ENCODE measurements at regions not wholly inside any gene's neighbourhood (a gene's known extent, or its start where the extent isn't known, plus 50 kb on each side); places are given as distances from the start of the nearest gene placed in this dataset.

DNA sequence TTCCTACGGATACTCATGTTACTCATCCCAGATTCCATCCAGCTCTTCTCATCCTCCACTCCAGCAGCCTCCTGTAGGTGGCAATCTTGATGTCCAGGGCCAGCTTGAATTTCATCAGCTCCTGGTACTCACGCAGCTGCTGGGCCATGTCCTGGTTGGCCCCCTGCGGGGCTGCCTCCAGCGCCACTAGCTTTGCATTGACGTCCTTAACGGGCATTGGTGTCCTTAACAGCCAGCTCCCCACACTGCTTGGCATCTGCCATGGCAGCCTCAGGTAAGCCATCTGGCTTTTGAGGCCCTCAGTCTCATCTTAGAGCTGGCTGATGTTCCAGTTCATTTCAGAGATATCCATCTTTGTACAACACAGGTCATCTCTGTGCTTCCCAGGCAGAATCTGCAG lies 223.7 kb downstream of the FGF13 start:
- no peak overlapping the region for H2AFZ ChIP-seq (replicated peaks)
- Mint-ChIP-seq H3K36me3 (no peaks in the 10 kb centered on the region), H3K4me1 (no peaks in the 10 kb centered on the region), H3K27ac (no peak overlapping the region), H3K27me3 (ENCODE audit: insufficient read depth, low read depth) (no peaks in the 10 kb centered on the region), H3K4me3 (no peak overlapping the region), H3K9me3 (no peaks in the 10 kb centered on the region)
- H3K27ac ChIP-seq = no peak overlapping the region
- H3K4me1 ChIP-seq = no peaks in the 10 kb centered on the region
- no peaks in the 10 kb centered on the region for H3K79me2 ChIP-seq (ENCODE audit: low read depth)
- no peak overlapping the region for H3K4me3 ChIP-seq
- DNase-seq (ENCODE audit: low spot score) = no peak
- H3F3A ChIP-seq (ENCODE audit: low read depth) = no peaks in the 10 kb centered on the region
- no peak overlapping the region for H3K4me2 ChIP-seq
- no peaks in the 10 kb centered on the region for H4K20me1 ChIP-seq (ENCODE audit: low read depth)
- H3K27me3 ChIP-seq = no peaks in the 10 kb centered on the region
- H3K9ac ChIP-seq = no peak overlapping the region
- no peaks in the 10 kb centered on the region for H3K9me3 ChIP-seq (ENCODE audit: low read depth)
- TF ChIP-seq EZH2phosphoT487 (IDR thresholded peaks at IDR 0.05) (no peak), EZH2 (IDR thresholded peaks at IDR 0.05) (no peak)
- TF ChIP-seq, protein P1, sequence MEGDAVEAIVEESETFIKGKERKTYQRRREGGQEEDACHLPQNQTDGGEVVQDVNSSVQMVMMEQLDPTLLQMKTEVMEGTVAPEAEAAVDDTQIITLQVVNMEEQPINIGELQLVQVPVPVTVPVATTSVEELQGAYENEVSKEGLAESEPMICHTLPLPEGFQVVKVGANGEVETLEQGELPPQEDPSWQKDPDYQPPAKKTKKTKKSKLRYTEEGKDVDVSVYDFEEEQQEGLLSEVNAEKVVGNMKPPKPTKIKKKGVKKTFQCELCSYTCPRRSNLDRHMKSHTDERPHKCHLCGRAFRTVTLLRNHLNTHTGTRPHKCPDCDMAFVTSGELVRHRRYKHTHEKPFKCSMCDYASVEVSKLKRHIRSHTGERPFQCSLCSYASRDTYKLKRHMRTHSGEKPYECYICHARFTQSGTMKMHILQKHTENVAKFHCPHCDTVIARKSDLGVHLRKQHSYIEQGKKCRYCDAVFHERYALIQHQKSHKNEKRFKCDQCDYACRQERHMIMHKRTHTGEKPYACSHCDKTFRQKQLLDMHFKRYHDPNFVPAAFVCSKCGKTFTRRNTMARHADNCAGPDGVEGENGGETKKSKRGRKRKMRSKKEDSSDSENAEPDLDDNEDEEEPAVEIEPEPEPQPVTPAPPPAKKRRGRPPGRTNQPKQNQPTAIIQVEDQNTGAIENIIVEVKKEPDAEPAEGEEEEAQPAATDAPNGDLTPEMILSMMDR (IDR thresholded peaks at IDR 0.05) = no peak
- no peaks in the 10 kb centered on the region for H3K36me3 ChIP-seq

DNA sequence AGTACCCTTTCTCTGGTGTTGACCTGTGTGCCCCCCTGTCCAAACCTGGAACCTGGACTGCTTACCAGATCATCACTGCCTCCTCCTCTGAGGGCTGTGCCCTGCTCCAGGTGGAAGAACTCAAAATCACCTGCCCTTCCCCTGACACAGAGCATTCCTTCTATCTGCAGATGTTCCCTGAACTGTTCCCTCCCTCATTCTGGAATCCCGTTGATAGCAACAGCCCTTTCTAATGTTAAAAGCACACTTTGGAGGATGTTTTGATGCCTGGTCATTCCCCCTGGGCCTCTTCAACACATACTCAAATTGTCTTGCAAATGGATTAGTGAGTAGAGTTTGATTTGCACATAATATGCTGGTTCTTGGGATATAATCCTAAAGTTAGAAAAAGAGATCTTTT lies 225.8 kb downstream of the FGF13 start:
- H3K4me3 Mint-ChIP-seq = no peak overlapping the region

DNA sequence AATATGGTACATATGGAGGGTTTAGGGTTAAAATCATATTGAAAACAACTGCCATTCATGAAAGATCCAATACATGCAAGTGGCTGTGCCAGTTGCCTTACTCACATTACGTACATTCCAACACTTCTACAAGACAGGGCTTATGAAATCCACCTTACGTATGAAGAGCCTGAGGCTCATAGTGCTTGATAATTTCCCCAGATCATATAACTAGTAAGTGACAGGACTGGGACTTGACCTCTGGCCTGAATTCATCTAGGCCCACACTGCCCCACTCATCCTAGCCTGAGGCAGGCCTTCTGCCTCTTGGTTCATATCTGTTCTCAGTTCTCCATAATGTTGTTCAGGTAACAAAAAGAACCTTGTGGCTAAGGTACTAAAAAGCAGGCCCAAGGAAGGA lies 226.3 kb downstream of the FGF13 start:
- H4K20me1 ChIP-seq (ENCODE audit: low read depth) = no peaks in the 10 kb centered on the region
- Mint-ChIP-seq H3K36me3 (no peaks in the 10 kb centered on the region), H3K27me3 (ENCODE audit: insufficient read depth, low read depth) (no peaks in the 10 kb centered on the region), H3K4me1 (no peaks in the 10 kb centered on the region), H3K4me3 (no peak overlapping the region), H3K9me3 (no peaks in the 10 kb centered on the region), H3K27ac (no peak overlapping the region)
- H3K27me3 ChIP-seq = no peaks in the 10 kb centered on the region
- no peak overlapping the region for H3K4me2 ChIP-seq
- H3K9me3 ChIP-seq (ENCODE audit: low read depth) = no peaks in the 10 kb centered on the region
- no peak overlapping the region for H3K9ac ChIP-seq
- H3K4me3 ChIP-seq = no peak overlapping the region
- no peak overlapping the region for H3K27ac ChIP-seq
- H3K4me1 ChIP-seq = no peaks in the 10 kb centered on the region
- H3K36me3 ChIP-seq = no peaks in the 10 kb centered on the region
- DNase-seq (ENCODE audit: low spot score) = no peak
- H3F3A ChIP-seq (ENCODE audit: low read depth) = no peaks in the 10 kb centered on the region
- no peak overlapping the region for H2AFZ ChIP-seq (replicated peaks)
- TF ChIP-seq EZH2 (IDR thresholded peaks at IDR 0.05) (no peak), EZH2phosphoT487 (IDR thresholded peaks at IDR 0.05) (no peak)
- TF ChIP-seq, protein P1 (IDR thresholded peaks at IDR 0.05) = no peak
- no peaks in the 10 kb centered on the region for H3K79me2 ChIP-seq (ENCODE audit: low read depth)

More for the DNA sequence above, 225.8 kb downstream of the FGF13 start:
- Histone ChIP-seq H3K79me2 (ENCODE audit: low read depth) (no peaks in the 10 kb centered on the region), H2AFZ (replicated peaks) (no peak overlapping the region), H3K27ac (no peak overlapping the region), H3K4me1 (no peaks in the 10 kb centered on the region), H3K9ac (no peak overlapping the region), H3K9me3 (ENCODE audit: low read depth) (no peaks in the 10 kb centered on the region), H4K20me1 (ENCODE audit: low read depth) (no peaks in the 10 kb centered on the region), H3K4me3 (no peak overlapping the region), H3K4me2 (no peak overlapping the region), H3K36me3 (no peaks in the 10 kb centered on the region), H3K27me3 (no peaks in the 10 kb centered on the region), H3F3A (ENCODE audit: low read depth) (no peaks in the 10 kb centered on the region)
- no peaks in the 10 kb centered on the region for H3K27me3 Mint-ChIP-seq (ENCODE audit: insufficient read depth, low read depth)
- H3K9me3 Mint-ChIP-seq = no peaks in the 10 kb centered on the region
- no peaks in the 10 kb centered on the region for H3K4me1 Mint-ChIP-seq
- TF ChIP-seq, protein P1 (IDR thresholded peaks at IDR 0.05) = no peak
- no peak for TF ChIP-seq EZH2phosphoT487 (IDR thresholded peaks at IDR 0.05)
- no peak for TF ChIP-seq EZH2 (IDR thresholded peaks at IDR 0.05)
- no peaks in the 10 kb centered on the region for H3K36me3 Mint-ChIP-seq
- H3K27ac Mint-ChIP-seq = no peak overlapping the region
- no peak for DNase-seq (ENCODE audit: low spot score)

Measured in neural progenitor cell (in vitro differentiated cells).